ENCODE measurements at regions not wholly inside any gene's neighbourhood (a gene's known extent, or its start where the extent isn't known, plus 50 kb on each side); places are given as distances from the start of the nearest gene placed in this dataset.
"Not testable (repeated sequence)": the region's sequence is repeated elsewhere in the genome, so short reads cannot be mapped to it uniquely, and the experiment has no call there.

DNA sequence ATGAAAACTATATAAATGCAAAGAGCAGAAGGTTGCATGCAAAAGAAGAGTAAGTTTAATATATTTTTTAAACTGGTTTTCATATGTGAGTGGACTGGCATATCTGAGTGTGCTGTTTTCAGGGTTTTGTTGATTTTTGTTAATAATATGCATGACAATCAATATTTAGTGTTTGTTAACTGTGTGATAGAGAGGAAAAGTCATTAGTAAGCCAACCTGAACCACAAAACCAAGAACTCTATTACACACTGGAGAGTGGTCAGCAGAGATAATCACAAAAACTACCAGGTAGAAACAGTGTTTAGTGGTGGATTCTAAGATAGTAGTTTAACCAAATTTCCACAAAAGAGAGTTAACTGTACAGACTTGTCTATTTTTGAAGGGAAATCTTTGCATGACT, 396.9 kb downstream of the GASK1B start:
- no peak for DNase-seq

DNA sequence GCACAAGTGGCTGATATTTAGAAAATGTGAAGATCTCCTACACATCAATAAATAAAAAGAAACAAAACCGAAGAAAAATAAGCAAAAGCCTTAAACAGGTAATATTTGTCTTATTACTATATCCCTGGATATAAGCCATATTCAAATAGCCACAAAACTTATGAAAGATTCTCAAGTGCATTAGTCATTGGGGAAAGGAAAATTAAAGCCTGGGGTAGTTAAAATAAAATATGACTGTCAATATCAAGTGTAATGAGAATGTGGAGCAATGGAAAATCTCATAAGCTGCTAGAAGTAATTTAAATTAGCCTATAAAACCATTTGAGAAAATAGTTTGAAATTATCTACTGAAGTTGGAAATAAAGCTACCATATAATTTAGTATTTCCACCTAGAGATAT, 399.9 kb downstream of the GASK1B start:
- DNase-seq: no peak

DNA sequence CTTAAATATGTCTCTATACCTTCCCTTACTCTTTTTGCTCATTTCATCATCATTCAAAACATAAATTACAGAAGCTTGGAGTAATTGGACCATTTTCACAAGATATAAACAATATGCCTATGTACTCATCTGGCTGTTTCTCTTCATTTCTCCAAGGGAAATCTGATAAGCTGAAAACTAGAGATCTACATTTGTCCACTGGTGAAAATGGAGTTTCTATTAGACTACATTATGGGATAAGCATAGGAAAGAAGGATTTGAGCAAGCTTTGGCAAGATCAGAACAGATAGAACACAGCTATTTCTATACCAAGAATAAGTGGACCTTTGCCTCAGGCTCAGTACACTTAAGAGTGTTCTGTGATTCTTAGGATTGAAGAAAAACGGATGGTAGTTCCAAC, 404.4 kb downstream of the GASK1B start:
- DNase-seq: no peak

DNA sequence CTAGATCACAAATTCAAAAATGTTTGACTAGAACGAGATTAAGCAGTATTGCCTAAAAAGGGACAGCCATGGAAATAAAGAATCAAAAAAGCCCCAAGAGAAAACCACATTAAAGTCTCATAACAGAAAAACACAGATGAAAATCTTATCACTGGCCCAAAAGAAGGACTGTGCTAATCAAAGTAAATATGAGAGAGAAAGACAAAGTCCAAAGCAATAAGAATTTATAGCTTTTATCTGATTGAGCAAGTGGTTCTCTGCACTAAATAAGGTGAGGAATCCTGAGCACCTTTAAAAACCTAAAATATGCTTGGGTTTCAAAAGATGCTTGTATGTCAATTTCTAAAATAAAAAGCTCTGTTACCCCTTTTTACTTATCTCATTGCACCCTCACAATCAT, 409.3 kb downstream of the GASK1B start:
- DNase-seq: no peak

DNA sequence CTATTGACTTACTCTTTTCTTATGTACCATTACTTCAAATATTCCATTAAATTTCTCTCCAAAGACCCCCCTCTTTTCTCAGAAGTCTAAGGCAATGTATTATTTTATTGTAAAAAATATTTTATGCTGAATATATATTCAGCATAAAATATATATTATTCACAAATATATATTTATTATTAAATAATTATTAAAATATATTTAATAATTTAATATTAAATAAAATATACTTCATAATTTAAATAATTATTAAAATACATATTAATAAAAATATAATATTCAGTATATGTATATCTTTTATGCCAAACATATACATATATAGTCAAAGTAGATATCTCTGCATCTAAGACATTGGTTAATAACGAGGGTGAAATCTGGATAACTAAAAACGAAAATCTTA, 418.4 kb downstream of the GASK1B start:
- DNase-seq: no peak

DNA sequence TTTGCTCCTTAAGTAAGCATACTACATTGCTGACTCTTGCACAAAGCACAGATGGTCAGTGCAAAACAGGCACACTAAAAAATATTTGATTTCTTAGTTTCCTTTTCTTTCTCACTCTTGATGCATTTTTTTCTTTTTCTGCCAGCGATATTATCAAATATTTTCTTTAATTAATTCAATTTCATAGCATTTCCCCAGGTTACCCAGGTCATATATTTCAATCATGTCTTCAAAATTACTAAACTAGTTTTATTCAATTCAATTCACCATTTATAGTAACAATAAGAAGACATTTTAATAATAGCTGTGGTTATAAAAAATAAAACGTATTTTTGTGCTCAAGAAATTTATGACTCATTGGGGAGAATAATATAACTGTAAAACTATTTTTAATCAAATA, 421.2 kb downstream of the GASK1B start:
- DNase-seq: no peak

DNA sequence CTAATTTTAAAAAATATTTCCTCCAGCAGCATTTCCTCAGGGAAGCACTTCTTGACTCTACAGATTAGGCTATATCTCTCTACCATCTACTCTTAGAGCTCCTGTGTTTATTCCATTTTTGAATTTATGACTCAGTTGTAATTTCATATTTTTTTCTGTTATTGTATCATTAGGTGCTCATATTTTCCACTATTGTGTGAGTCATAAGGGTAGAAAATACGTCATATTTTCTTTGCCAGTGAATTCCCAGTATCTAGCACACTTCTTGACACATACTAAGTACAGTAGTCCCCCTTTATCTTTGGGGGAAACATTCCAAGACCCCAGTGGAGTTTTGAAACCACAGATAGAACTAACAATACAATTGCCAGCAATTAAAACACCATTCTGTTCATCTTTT, 431.2 kb downstream of the GASK1B start:
- DNase-seq: no peak

DNA sequence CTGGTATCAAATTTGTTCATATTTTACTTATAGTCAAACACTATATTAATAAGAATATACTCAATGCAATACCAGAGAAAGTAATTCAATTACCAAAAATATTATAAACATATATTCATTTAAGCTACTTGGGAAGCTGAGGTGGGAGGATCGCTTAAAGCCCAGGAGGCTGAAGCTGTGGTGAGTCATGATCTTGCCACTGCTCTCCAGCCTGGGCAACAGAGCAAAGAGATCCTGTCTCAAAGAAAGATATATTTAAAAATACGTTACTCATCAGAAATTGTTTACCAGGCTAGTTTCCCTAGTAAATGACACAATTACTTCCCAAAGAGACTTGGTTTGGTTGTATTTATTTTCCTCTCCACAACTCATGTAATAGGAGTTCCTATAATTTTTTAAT, 433.6 kb downstream of the GASK1B start:
- no peak for DNase-seq

DNA sequence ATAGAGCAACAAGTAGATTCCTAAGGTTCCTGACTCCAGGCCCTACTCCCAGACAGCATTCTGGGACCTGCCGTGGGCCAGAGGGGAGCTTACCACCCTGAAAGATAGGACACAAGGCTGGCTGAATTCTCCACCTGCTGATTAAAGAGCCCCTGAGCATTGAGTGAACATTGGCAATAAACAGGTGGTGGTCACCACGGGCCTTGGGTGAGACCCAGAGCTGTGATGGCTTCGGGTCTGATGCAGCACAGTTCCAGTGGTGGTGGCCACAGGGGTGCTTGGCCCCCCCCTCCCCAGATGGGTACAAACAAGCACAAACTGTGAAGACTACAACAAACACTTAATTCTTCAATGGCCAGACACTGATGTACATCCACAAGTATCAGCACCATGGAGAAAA, 444.6 kb downstream of the GASK1B start:
- no peak for DNase-seq

DNA sequence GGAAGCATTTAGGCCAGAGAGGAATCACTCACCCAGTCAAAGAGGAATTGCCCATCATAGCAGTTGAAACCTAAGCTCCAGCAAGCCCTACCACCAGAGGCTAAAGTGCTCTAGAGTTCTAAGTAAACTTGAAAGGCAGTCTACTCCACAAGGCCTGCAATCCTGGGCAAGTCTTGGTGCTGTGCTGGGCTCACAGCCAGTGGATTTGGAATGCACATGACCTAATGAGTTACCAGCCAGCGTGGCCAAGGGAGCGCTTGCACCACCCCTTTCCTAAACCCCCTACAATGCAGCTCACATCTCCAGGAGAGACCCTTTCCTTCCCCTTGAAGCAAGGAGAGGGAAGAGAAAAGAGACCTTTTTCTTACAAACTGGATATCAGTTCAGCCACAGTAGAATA, 445.7 kb downstream of the GASK1B start:
- no peak for DNase-seq

DNA sequence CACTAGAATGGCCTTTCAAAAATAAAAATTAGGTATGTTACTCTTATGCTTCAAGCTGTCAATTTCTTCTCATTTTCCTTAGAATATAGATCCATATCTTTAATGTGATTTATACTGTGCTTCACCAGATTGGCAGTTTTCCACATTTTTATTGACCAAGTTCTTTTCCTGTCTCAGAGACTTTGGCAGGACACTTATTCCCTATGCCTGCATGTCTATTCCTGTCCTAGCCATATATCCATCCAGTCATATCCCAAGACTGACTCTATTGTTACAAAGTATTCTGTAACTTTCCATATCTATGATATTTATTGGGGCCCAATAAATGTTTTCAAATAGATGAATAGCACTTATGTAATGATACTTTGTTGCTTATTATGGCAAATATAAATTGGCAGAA, 450.7 kb downstream of the GASK1B start:
- DNase-seq: no peak

DNA sequence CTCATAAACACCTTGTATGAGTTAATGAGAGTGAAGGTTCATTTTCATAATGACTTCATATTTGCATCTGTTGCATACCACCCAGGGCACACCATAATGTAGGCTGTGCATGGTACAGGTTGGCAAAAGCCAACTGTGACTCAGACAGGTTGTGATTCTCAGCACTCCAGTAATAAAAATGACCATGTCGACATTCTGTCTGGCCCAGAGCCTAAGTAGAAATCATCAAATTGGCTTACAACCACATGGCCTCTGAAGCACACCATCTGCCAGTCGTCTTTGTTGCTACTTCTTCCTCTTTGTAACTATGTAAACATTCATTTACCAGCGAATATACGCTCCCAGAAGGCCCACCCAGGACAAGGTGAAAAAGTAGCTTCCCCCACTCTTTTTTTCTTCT, 459.5 kb downstream of the GASK1B start:
- no peak for DNase-seq

DNA sequence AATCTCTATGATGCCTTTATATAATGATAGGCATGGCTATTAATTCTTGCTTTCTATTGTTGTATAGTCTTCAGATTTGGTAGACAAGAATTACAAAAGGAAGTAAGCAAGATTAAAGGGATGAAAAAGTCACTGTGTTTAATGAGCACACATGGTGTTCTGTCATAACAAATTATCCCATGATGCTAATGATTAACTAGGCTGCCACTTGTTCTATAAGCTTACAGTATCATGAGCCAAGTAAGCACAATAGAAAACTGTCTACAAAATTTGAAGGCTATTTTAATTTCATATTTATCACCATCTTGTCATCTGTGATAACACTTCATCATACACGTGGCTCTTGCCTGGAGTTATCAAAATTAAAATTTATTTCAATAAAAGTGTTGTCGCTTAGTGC, 466.7 kb downstream of the GASK1B start:
- no peak for DNase-seq

DNA sequence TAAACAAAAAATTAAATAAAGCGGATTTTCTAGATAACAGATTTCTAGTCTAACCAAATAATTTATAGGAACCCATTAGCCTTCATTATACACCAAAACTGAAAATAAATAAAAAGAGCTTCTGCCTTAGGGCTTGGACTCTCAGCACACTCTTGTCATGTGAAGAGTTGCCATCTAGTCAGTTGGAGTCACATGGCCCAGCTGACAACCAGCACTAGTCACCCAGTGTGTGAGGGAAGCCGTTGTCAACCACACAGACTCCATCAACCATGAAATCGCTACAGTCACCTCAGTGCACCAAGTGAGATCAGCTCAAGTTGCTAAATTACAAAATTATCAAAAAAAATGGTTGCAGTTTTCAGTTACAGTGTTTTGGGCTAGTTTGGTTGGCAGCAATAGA, 470.0 kb downstream of the GASK1B start:
- no peak for DNase-seq

DNA sequence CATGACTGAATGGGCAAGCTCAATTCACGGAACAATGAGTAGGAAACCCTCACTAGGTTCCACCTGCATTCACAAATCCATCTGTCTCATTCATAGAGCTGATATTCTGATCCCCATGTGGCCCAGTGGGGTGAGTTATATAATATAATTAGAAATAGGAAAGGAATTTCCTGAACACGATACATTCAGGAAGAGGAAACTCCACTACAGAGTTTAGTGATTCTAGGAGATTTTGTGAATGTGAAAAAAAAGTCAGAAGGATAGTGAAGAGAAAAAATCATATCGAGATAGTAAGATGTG, 471.2 kb downstream of the GASK1B start:
- DNase-seq: no peak

DNA sequence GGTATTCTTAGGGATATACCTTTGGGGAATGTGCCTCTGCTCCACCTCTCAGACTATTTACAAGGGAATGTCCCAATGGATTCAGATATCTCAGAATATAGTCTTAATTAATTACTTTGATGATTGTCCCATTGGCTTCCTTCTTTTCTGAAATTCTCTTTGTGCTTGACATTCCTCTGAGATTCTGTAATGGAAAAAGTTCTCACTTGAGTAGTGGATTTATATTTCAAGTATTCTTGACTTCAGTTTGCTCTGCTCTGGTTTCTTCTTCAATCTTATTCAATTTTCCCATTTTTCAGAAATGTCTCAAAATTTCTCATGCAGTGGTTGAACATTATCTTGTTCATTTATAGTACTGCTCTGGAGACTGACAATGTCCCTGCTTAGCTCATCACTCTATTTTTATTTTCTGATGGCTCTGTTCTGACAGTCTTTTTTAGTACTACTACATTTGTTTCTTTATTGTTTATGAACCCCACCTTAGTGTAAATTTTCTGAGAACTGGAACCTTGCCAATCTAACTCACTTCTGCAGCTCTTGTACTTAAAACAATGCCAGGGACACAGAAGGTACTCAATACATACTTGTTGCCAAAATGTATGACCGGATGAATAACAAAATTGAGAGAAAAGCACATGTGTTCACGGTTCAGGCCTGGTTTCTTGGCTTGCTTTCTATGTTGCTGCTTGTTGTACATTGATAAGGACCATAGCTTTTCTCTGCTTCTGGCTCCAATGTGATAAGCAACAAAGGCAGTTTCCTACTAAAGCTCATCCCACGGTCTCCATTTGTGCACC, 471.7 kb downstream of the GASK1B start:
- DNase-seq: no peak

DNA sequence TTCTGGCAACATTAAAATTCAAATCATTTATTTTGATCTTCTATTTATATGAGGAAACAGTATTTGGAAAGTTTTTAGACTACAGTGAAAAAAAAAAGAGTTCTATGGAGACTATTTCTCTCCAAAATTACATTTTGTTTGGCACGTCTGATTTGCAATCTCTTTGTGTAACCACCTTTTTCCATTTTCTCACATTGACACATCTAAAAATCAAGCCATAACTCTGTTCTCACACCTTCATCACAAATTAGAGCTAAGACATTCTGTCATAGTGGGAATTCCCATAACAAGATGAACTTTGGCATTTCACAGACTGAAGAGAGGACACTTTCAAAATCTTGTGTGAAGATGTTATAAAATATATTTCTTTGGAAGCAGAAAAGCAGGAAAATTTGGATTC, 468.9 kb downstream of the GRIA2 start:
- no peak for DNase-seq

DNA sequence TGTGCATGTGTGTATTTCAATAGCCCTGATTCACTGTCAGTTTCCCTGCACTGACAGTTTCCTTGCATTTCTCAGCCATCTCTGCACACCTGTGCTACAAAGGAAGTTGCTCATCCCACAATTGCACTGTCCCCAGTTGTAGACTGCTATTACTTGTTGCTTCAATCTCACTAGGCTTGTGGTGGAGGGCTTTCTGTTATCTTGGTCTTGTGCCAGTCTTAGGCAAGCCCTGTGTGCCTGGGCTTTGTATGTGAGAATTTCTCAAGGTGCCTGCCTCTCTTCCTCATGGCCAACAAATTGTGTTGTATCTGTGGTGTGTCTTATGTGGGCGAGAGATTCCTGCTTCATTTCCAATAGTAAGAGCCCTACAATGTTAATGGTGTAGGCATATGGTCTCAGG, 467.4 kb downstream of the GRIA2 start:
- DNase-seq: no peak

DNA sequence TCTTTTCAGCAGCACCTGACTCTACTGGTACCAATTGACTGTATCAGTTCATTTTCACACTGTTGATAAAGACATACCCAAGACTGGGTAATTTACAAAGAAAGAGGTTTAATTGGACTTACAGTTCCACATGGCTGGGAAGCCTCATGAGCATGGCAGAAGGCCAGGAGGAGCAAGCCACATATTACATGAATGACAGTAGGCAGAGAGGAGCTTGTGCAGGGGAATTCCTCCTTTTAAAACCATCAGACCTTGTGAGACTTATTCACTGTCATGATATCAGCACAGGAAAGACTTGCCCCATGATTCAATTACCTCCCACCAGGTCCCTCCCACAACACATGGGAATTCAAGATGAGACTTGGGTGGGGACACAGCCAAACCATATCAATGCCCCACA, 458.8 kb downstream of the GRIA2 start:
- DNase-seq: not testable (repeated sequence)

DNA sequence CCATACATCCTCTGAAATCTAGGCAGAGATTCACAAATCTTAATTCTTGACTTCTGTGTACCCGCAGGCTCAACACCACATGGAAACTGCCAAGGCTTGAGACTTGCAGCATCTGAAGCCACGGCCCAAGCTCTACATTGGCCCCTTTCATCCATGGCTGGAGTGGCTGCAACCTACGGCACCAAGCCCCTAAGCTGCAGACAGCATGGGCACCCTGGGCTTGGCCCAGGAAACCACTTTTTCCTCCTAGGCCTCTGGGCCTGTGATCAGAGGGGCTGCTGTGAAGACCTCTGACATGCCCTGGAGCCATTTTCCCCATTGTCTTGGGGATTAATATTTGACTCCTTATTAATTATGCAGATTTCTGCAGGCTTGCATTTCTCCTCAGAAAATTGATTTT, 457.9 kb downstream of the GRIA2 start:
- no peak for DNase-seq

DNA sequence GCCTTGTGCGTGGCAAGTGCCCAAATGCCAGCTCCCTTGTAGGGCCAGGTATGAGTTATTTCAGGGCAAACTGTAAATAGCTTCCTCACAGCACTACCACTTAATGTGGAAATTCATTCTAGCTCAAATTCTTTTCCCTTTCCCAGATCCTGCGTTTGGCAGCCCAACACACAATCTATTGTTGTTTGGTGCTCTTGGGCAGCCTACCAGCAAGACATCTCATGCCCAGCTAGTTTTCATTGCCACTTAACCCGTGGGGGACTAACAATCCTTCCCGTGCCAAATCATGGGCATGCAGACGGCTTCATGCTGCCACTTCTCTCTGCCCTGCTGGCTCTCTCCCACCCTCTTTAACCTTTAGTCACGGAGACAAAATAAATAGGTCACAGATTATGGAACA, 454.2 kb downstream of the GRIA2 start:
- DNase-seq: no peak

DNA sequence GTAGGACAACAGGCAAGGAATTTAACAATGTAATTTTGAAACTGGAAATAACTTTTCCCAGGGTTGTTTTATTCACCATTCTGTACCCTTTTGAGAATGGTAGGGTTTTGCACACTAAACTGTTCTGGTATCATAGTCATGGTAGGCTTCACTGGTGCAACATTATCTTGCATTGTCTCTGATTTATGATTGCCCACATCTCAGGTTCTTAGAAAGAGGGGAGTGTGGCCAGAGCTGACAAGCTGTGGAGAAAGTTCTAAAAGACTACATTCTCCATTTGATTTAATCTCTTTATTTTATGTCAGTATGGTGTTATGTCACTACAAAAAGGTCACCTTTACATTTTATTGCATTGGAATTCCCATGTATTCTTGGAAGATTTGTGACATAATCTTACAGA, 447.3 kb downstream of the GRIA2 start:
- DNase-seq: no peak

DNA sequence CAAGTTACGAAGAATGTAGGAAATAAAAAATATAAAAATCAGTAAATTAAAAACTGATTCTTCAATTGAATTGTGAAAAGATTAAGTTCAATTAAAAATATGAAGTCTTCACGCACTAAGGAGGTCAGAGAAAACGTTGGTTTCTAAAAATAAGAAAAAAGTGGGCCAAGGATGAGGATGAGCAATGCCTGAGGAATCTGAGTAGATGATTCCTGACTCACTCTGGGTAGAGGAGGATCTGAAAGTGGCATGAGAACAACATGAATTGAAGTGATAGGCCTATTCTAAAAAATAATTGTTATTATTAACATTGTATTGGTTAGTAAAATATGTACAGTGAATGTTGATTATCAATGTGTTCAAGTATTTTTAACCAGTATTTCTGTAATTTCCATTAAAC, 444.2 kb downstream of the GRIA2 start:
- DNase-seq: no peak

DNA sequence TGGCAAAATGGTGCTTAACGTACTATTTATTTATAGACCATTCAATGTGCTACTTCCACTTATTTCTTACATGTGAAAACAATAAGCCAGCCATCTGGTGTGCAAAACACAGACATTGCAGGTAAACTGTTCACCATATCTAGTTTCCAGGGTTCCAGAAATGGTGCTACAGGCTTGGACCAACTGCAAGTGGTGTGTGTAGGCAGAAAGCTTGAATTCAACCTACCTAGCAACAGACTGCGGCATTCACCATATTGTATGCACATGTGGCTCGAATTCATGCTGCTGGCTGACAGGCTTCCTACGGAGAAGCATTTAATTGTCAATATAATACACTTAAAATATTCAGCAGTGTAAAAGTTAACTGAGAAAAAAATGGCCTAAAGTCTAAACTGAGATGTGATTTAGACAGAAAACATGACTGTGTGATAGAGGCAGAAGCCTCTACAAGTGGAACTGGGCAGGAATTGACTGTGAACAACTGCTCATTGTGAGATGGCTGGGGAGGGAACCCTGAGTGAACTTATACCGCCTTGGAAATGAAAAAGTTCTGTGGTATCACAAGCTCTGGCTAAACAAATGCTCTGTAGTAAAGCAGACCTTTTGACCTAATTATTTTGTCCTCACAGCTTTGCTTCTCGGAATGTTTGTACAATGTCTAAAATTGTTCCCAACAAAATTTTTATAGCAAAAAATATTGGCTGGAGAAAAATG, 434.7 kb downstream of the GRIA2 start:
- DNase-seq: no peak

DNA sequence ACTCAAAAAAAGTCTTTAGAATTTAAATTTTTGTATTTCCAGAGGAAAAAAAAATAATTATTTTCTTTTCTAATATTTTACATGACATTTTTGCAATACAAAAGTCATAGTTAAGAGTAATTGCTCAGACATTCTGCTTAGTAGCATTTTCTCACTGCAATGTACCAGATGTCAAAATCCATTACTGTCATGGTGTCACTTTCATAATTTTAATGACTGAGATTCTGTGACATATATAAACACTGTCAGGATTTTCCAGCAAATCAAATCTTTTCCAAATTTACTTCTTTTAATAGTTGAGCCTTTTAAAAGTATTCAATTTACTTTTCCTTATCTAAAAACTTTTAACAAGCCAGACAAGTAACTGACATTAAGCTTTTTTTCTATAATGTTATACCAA, 422.7 kb downstream of the GRIA2 start:
- DNase-seq: no peak
